Type B pancreatic cell (in vitro differentiated cells): ENCODE measurements at regions not wholly inside any gene's neighbourhood (a gene's known extent, or its start where the extent isn't known, plus 50 kb on each side); places are given as distances from the start of the nearest gene placed in this dataset.
A peak's percentile ranks its signal among the peaks of the same experiment; 100 is the strongest.

Experiments used
- DNase-seq: peaks from one replicate; pipeline ENCODE4 v3.0.0; 2021; ENCODE audit warnings: mixed read lengths; ENCODE audit not compliant: unreplicated experiment; ENCODE audit errors: extremely low spot score
- H3K27ac Mint-ChIP-seq: 2 replicates; pipeline ENCODE4 v1.8.0; 2021; ENCODE audit warnings: mild to moderate bottlenecking, mixed read lengths
- H3K27me3 Mint-ChIP-seq: 2 replicates; pipeline ENCODE4 v1.8.0; 2021; ENCODE audit warnings: mixed read lengths
- H3K36me3 Mint-ChIP-seq: 2 replicates; pipeline ENCODE4 v1.8.0; 2021; ENCODE audit warnings: mixed read lengths
- H3K4me1 Mint-ChIP-seq: one replicate; pipeline ENCODE4 v1.8.0; 2021; ENCODE audit warnings: mixed read lengths; ENCODE audit not compliant: unreplicated experiment
- H3K4me3 Mint-ChIP-seq: 2 replicates; pipeline ENCODE4 v1.8.0; 2021; ENCODE audit warnings: mild to moderate bottlenecking, mixed read lengths
- H3K9me3 Mint-ChIP-seq: 2 replicates; pipeline ENCODE4 v1.8.0; 2021; ENCODE audit warnings: mixed read lengths
- TF ChIP-seq, protein P1 (sequence below): fragments of 200-600 bp; sonication (generic); conservative IDR thresholded peaks from 2 replicates; pipeline ENCODE4 v1.5.0; 2021; ENCODE audit warnings: antibody characterized with exemption, mild to moderate bottlenecking

DNA sequence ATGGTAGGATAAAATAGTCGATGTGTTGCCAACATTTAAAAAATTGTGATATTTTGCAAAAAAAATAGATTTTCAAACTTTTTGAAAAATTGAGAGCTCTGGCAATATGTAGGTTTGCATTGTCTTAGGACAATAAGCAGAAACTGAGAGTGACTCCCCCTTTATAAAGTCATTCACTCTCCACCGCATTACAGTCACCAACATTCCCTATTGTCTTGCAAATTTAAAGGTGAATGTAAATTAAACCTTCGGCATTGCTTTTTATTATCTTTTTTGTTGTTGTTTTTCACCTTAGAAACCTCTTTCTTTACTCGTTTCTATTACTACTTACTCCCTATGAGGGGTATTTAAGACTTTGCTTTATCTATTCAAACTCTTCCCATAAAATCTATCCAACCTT, 944.2 kb downstream of the DTWD2 start:
- Mint-ChIP-seq H3K4me1 (no peaks in the 10 kb centered on the region), H3K27me3 (no peaks in the 10 kb centered on the region), H3K9me3 (no peaks in the 10 kb centered on the region), H3K36me3 (no peaks in the 10 kb centered on the region), H3K27ac (no peak overlapping the region), H3K4me3 (no peak overlapping the region)
- TF ChIP-seq, protein P1, sequence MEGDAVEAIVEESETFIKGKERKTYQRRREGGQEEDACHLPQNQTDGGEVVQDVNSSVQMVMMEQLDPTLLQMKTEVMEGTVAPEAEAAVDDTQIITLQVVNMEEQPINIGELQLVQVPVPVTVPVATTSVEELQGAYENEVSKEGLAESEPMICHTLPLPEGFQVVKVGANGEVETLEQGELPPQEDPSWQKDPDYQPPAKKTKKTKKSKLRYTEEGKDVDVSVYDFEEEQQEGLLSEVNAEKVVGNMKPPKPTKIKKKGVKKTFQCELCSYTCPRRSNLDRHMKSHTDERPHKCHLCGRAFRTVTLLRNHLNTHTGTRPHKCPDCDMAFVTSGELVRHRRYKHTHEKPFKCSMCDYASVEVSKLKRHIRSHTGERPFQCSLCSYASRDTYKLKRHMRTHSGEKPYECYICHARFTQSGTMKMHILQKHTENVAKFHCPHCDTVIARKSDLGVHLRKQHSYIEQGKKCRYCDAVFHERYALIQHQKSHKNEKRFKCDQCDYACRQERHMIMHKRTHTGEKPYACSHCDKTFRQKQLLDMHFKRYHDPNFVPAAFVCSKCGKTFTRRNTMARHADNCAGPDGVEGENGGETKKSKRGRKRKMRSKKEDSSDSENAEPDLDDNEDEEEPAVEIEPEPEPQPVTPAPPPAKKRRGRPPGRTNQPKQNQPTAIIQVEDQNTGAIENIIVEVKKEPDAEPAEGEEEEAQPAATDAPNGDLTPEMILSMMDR = no peak
- no peak for DNase-seq

DNA sequence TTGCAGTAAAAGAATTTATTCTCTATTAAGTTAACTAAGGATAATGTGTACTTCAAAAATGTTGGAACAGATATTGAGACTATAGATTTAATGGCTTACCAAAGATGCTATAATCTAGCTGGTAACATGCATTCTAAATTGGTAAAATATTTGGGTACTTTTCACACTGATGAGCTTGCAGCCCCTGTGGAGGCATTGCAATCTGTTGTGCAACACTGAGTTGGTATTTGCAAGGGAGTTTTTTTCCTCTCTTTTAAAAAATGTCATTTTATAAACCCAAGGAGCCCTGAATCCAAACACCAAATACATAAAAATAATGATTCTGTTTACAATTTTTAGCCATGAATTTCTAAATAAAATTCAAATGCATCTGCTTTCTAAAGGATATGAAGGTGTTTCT, 944.8 kb downstream of the DTWD2 start:
- no peak overlapping the region for H3K27ac Mint-ChIP-seq
- H3K9me3 Mint-ChIP-seq = no peaks in the 10 kb centered on the region
- DNase-seq = no peak
- TF ChIP-seq, protein P1 = no peak
- H3K36me3 Mint-ChIP-seq = no peaks in the 10 kb centered on the region
- no peaks in the 10 kb centered on the region for H3K4me1 Mint-ChIP-seq
- no peaks in the 10 kb centered on the region for H3K27me3 Mint-ChIP-seq
- H3K4me3 Mint-ChIP-seq = no peak overlapping the region

DNA sequence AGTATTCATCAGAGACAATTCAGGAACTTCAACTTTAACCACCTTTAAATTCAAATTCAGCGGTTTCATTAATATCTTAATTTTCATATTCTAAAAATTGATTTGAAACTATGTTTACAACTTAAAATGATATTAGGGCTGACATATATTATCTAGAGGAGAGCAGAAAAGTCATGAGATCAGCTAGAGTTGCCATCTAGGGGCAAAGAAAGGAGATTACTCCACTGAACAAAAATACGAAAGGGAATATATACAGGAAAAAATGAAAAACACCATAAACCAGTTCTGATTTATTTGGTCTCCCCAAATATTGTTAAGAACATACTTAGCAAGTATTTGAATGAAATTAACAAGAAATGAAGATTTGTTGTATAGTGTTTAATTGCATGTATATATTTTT, 946.3 kb downstream of the DTWD2 start:
- Mint-ChIP-seq H3K9me3 (no peaks in the 10 kb centered on the region), H3K27me3 (no peaks in the 10 kb centered on the region), H3K27ac (no peak overlapping the region), H3K4me1 (no peaks in the 10 kb centered on the region), H3K36me3 (no peaks in the 10 kb centered on the region), H3K4me3 (no peak overlapping the region)
- TF ChIP-seq, protein P1 = peak; percentile 56
- no peak for DNase-seq

DNA sequence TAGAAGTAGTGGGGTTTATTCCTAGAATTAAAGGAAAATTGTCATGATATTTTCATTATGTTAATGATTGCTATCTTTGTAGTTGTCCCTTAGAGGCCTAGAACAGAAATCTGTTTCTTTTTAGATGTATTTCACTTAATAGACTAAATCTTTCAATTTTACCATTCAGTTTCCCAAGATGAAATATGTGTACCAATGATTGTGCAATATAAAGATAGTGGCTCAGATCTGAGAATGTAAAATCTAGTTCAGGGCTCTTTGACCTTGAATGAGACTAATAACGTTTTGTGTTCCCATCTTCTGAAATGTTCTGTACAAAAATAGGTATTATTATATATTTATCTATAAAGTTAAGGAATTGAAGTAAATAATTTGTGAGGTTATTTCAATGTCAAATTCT, 947.9 kb downstream of the DTWD2 start:
- DNase-seq = no peak
- Mint-ChIP-seq H3K36me3 (no peaks in the 10 kb centered on the region), H3K27me3 (no peaks in the 10 kb centered on the region), H3K9me3 (no peaks in the 10 kb centered on the region), H3K27ac (no peak overlapping the region), H3K4me1 (no peaks in the 10 kb centered on the region), H3K4me3 (no peak overlapping the region)
- TF ChIP-seq, protein P1 = no peak

DNA sequence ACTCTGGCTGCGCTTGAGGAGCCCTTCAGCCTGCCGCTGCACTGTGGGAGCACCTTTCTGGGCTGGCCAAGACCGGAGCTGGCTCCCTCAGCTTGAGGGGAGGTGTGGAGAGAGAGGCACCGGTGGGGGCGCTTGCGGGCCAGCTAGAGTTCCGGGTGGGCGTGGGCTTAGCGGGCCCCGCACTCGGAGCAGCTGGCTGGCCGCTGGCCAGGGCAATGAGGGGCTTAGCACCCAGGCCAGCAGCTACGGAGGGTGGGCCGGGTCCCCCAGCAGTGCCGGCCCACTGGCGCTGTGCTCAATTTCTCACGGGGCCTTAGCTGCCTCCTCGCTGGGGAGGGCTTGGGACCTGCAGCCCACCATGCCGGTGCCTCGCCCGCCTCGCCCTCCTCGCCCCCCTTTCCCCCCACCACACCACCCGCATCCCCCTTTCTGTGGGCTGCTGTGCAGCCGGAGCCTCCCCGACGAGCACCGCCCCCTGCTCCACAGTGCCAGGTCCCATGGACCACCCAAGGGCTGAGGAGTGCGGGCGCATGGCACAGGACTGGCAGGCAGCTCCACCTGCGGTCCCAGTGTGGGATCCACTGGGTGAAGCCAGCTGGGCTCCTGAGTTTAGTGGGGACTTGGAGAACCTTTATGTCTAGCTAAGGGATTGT, 954.5 kb downstream of the DTWD2 start:
- no peaks in the 10 kb centered on the region for H3K36me3 Mint-ChIP-seq
- no peak overlapping the region for H3K27ac Mint-ChIP-seq

More for the DNA sequence above, 954.5 kb downstream of the DTWD2 start:
- Mint-ChIP-seq H3K4me1 (no peaks in the 10 kb centered on the region), H3K4me3 (no peak overlapping the region), H3K27me3 (no peaks in the 10 kb centered on the region), H3K9me3 (no peaks in the 10 kb centered on the region)
- DNase-seq = no peak
- TF ChIP-seq, protein P1 = no peak
